Activated gamma-delta T cell (primary cell): ENCODE measurements at regions not wholly inside any gene's neighbourhood (a gene's known extent, or its start where the extent isn't known, plus 50 kb on each side); places are given as distances from the start of the nearest gene placed in this dataset.
"Not testable (repeated sequence)": the region's sequence is repeated elsewhere in the genome, so short reads cannot be mapped to it uniquely, and the experiment has no call there.

Source experiments
- DNase-seq: peaks from one replicate; lab custom pipeline; 2025; lab: John Stamatoyannopoulos, UW

DNA sequence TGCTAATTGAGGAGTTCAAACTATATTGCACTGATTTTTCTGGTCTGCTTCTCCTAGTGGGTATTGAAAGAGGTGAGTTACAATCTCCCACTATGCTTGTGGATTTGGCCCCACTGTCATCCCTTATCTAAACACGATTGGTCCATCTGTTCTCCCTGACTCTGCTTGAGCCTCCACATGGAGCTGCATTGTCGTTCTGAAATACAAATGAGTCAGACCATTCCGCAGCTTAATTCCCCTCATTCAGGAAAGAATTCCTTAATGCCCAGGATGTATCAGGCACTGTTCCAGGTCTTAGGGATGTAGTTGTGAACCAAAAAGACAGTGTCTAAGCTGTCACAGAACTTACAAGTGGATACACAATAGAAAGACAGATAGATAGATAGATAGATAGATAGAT lies 461.9 kb downstream of the QKI start:
- DNase-seq, result no peak

GRCh38 chr6:163874784-163875183 lies 460.3 kb downstream of the QKI start:
- DNase-seq, result no peak

- DNase-seq, result no peak
Measured at GRCh38 chr6:163872335-163872734, 457.8 kb downstream of the QKI start.

- no peak for DNase-seq
Measured at GRCh38 chr6:163871616-163872015, 457.1 kb downstream of the QKI start.

- DNase-seq, result no peak
Measured at GRCh38 chr6:163867518-163868292, 453.2 kb downstream of the QKI start.

GRCh38 chr6:163866192-163866591 lies 451.7 kb downstream of the QKI start:
- no peak for DNase-seq

GRCh38 chr6:163863565-163863964 lies 449.0 kb downstream of the QKI start:
- DNase-seq, result no peak

DNA sequence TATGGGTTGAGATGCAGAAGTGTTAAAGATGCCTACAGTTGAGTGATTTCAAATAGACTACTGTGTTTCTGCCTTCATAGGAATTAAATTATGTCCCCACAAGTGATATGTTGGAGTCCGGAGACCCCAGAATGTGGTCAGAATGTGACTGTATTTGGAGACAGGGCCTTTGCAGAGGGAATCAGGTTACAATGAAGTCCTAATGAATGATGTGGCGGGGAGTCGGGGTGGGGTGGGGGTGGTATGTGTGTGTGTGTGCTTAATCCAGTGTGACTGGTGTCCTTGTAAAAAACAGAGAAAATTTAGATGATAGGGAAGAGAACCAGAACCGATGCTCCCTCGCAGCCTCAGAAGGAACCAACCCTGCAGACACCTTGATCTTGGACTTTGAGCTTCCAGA lies 448.2 kb downstream of the QKI start:
- DNase-seq, result no peak

- no peak for DNase-seq
Measured at GRCh38 chr6:163861627-163862026, 447.1 kb downstream of the QKI start.

GRCh38 chr6:163860287-163861081 lies 446.0 kb downstream of the QKI start:
- DNase-seq, result no peak

GRCh38 chr6:163858870-163859269 lies 444.4 kb downstream of the QKI start:
- not testable (repeated sequence) for DNase-seq

DNA sequence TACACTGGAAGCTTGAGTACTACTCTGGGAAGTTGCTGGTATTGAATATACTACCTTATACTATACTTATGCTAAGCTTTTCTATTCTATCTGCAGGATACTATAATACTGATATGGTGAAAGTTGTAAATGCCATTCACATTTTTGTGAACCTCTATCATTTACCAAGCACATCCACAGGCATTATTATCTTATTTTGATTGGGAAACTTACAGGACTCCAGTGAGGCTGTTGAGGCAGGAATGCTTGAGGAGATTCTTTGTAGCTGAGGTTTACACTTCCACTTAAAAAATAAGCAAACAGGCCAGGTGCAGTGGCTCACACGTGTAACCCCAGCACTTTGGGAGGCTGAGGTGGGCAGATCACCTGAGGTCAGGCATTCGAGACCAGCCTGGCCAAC lies 442.9 kb downstream of the QKI start:
- DNase-seq, result no peak

DNA sequence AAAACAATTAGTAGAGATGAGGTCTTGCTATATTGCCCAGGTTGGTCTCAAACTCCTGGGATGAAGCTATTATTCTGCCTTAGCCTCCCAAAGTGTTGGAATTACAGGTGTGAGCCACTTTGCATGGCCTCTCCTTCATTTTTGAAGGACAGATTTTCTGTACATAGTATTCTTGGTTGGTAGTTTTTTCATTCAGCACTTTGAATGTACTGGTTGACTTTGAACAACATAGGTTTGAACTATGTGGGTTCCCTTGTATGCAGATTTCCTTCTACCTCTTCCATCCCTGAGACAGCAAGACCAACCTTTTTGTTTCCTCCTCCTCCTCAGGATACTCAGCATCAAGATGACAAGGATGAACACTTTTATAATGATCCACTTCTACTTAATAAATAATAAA lies 436.4 kb downstream of the QKI start:
- no peak for DNase-seq

DNA sequence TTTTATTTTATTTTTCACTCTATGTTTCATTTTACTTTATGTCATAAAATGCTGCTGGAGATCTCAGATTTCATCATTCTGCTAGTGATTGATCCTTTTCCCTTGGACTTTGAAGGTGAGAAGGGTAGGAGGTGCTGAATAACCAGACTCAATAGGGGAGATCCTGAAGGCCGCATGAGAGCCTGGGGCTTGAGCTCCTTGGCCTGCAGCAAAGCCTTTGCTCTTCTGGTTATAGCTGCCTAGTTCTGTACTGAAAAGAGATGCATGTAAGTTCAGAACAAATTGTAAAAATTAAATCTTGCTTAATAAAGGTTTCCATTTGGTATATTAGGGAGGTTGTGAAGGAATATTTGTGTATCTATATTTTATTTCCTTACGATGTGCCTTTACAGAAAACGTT lies 430.2 kb downstream of the QKI start:
- DNase-seq, result no peak

- DNase-seq, result no peak
Measured at GRCh38 chr6:163844357-163844756, 429.8 kb downstream of the QKI start.

DNA sequence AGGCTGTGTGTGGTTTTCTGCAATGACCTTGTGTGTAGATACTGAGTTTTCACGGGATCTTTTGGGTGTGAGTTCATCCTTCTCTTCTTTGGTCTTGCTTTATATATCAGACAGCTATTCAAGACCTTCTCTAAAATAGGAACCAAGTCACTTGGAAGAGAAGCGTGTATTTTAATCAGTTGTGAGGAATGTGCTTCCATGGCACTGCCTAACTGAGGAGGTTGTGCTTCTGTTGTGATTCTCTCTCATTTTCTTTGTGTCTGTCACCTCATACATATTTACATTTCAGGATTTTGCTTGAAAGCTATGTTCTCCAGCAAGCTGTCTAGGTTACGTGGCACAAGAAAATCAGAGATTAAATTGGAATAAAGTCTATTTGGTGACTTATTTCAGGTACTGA lies 428.7 kb downstream of the QKI start:
- DNase-seq, result no peak

DNA sequence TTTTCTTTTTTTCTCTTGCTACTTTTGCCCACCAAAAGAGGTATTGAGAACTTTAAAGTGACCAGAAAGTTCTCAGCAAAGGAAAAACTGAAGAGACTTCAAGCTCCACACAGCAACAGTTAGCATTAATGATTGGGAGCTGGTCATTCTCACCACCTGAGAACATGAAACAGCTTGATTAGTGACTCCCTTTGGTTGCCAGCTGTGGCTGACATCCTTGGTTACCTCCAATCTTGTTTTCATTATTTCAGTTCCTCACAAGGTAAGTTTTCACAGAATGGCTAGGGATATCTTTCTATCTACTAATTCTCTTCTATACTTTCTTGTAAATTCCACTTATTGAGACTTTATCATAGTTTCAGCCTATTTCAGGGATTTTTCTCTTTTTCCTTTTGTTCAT lies 427.9 kb downstream of the QKI start:
- no peak for DNase-seq

- DNase-seq, result no peak
Measured at GRCh38 chr6:163841733-163842132, 427.2 kb downstream of the QKI start.

GRCh38 chr6:163841326-163841725 lies 426.8 kb downstream of the QKI start:
- no peak for DNase-seq

DNA sequence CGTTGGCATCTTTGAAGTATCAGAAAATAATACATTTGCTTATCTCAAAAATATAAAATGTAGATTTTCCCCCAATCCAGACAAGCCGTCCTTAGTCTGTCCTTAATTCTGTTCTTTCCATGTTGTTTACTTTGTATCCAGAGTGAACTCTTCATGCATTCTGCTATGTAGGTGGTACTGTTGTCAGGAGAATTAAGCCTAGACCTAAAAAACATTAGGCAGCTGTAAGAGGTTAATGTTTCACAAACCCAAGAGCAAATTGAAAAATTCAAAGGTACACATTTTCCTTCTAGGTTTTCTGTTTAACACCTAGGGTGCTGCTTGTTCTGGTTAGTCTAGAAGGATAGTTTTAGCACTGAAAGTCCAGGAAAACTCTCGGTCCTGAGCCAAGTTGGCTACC lies 426.4 kb downstream of the QKI start:
- no peak for DNase-seq

DNA sequence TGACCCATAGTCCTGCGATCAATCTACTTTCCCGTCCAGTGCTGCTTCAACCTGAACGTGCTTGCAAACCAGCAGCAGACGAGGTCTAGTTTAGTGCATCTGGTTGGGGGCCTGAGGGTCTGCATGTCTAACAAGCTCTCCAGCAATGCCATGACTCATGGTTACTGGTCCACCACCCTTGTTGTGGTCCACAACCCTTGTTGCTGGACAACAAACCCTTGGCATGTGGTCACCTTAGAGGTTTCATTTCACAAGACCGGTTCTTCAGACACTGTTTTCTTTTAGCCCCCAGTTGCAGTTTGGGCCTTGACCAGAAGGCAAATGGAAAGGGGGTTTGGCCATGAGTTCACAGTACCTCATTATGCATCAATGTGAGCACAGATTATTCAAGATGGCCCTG lies 424.8 kb downstream of the QKI start:
- DNase-seq, result no peak

DNA sequence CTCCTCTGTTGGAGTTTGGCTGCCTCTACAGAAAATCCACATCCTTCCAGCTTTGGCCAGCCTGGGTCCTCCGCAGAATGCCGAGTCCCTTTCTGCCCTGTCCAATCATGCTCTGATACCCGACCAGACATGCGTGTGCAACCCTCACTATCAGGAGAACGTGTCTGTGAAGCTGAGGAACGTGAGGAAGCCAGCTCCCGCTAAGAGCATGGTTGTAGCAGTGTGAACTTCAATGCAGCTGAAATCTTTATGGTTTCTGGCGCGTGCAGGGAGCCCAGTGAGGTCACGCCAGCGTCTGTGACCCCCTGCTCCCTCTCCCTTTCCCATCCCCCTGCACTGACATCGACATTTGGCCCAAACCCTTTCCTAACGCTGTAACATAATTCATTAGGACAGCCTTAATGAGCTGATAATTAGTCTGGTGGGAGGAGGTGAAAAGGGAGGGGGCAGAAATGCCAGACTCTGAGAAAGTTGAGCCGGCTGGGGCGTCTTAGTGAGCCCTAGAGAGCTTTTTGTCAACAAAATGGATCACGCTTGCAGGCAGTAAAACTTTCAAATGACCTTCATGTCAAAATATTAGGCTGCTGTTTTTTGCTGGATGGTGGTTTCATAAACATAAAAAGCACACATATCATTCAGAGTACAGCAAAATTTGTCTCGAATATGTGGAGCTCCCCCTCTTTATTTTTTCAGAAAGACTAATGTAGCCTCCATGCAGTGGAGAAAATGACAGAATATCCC lies 423.3 kb downstream of the QKI start:
- no peak for DNase-seq
